GM18951 (cell line): ENCODE measurements at regions not wholly inside any gene's neighbourhood (a gene's known extent, or its start where the extent isn't known, plus 50 kb on each side); places are given as distances from the start of the nearest gene placed in this dataset.

Source experiments
- POLR2A ChIP-seq: IDR thresholded peaks from 4 replicates; pipeline ENCODE4 v1.6.1; 2011; ENCODE audit warnings: mild to moderate bottlenecking; ENCODE audit not compliant: insufficient read length, insufficient read depth; ENCODE audit errors: extremely low read depth
- in situ Hi-C: fragments of 300-500 bp; cut with MboI; formaldehyde crosslinking; loops from one replicate; pipeline ENCODE4 v1.12.0; 2022; ENCODE audit warnings: low sequenced_read_pairs, mixed read lengths, inconsistent platforms; ENCODE audit not compliant: unreplicated experiment

DNA sequence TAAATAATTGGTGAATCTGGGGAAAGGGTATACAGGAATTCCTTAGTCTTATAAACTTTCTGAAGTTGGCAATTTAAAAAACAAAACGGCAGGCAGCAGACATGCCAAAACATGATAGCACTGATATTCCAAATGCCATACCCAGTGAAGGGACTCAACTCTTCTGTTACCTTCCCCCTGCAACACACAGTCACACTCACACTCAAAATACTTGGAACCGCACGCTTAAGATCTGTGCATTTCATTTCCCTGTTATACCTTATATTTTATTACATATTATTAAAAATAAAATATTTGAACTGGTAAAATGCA is 123.4 kb downstream of the ZFP36L2 start:
- no peak for TF ChIP-seq POLR2A
- in situ Hi-C loops, result no loop called here

DNA sequence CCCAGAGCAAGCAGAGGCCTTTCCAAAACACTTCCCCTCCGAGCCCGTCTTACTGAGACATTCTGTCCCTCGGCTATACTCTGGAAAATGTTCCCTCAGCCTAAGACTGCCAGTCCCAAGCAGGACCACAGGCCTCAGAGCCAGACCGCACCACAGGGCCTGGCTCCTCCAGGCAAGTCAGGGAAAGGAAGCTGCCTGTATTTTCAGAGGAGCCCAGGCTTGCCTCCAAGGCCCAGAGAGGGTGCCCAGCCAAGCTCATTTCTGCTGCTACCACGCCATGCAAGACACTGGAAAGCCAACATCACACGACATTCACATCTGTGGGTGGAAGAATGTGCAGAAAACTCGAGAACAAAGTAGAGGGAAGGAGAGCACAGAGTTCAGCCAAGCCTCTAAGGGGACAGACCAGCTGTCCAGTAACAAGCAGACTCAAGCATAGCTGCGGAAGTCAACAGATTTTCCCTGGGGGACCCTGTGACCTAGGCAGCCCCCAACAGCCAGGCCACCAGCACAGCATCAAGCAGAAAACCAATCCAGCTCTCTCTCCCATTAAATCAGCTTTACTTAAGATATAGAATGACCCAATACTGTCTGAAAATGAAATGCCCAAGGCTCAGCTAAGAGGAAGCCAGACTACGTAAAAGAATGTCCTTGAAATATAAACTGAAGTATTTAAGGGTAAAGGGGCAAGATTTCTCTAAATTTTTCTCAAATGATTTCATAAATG is 123.9 kb downstream of the ZFP36L2 start:
- in situ Hi-C loops, result no loop called here

GRCh38 chr2:43101751-43102150 is 124.7 kb downstream of the ZFP36L2 start:
- in situ Hi-C loops, result no loop called here
- no peak for TF ChIP-seq POLR2A

More for the DNA sequence above, 123.9 kb downstream of the ZFP36L2 start:
- TF ChIP-seq POLR2A, result no peak

DNA sequence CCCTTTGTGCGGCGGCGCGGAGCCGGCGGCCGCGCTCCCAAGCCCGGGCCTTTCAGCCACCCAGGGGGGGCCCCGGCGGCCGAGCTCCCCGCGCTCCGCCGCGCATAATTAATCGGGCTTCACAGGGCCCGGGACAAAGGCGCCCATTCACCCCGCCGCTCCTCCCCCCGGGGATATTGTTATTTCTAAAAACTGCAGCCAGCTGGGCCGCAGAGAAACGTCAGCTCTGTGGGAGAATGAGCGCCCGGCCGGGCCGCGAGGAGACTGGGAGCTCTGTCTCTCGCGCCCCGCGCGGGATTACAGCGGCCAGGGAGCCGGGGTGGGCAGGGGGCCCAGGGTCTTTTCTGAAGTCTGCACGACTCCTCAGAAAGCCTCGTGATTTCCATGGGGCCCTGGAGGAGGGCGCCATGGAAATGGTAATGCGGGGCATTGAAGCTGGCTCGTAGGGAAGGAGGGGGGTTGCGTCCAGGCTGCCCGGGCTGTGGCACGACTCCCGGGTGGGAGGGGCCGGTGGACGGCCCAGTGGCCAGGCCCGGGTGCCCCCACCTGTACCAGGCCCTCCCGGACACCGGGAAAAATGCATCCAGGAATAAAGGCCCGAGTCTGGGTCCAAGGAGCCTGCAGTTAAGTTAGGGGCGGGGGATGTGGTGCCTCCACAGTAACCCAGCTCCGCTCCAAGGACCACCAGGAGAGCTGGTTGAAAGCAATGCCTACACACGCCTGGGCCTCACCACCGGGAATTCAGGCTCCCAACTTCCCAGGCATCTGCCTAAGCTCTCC is 125.3 kb downstream of the ZFP36L2 start:
- no peak for TF ChIP-seq POLR2A
- in situ Hi-C loops, result no loop called here

DNA sequence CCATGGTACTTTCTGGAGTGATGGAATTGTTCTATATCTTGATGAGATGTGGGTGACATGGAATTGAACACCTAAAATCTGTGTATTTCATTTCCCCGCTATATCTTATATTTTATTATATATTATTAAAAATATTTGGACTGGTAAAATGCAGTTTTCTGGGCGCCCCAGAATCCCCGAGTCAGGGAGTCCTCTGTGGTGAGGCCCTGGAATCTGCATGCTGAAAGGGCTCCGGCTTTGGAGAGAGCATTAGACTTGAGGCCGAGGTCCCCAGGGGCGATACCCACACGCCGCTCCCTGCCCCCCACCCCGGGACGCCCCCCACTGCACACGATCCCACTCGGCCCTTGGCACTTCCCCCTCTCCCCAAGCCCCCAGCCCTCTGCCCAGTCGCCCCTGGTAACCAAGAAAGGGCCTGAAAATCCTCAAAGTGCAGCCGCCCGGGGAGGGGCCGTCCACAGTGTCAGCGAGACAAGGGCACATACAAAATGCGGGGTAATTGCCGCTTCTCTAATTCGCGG is 126.0 kb downstream of the ZFP36L2 start:
- in situ Hi-C loops, result no loop called here

DNA sequence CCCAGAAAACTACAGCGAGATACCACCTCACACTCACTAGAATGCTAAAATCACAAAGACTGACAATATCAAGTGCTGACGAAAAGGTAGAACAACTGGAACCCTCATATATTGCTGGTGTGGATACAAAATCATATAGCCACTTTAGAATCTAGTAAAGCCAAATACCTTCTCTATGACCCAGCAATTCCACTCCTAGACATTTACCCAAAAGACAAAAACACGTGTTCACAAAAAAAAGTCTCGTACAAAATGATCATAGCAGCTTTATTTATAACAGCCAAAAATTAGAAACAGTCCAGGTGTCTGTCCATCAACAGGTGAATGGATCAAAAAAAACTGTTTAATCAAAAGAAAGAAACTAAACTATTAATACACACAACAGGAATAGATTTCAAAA is 126.6 kb downstream of the ZFP36L2 start:
- in situ Hi-C loops, result no loop called here
- no peak for TF ChIP-seq POLR2A

More for the DNA sequence above, 126.0 kb downstream of the ZFP36L2 start:
- no peak for TF ChIP-seq POLR2A

DNA sequence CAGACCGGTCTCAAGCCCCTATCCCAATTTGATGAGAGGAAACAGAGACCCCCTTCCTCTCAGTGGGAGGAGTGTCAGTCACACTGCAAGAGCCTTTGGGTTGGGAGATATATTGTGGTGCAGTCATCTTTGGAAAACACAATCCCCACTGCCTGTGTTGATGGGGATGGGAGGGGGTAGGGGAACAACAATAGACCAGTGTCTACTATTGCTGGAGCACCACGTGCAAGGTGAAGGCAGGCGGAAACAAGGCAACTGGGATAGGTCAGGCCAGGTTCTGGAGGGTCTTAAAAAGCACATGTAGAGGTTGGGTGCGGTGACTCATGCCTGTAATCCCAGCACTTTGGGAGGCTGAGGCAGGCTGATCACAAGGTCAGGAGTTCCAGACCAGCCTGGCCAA is 127.9 kb downstream of the ZFP36L2 start:
- no peak for TF ChIP-seq POLR2A
- in situ Hi-C loops, result no loop called here

DNA sequence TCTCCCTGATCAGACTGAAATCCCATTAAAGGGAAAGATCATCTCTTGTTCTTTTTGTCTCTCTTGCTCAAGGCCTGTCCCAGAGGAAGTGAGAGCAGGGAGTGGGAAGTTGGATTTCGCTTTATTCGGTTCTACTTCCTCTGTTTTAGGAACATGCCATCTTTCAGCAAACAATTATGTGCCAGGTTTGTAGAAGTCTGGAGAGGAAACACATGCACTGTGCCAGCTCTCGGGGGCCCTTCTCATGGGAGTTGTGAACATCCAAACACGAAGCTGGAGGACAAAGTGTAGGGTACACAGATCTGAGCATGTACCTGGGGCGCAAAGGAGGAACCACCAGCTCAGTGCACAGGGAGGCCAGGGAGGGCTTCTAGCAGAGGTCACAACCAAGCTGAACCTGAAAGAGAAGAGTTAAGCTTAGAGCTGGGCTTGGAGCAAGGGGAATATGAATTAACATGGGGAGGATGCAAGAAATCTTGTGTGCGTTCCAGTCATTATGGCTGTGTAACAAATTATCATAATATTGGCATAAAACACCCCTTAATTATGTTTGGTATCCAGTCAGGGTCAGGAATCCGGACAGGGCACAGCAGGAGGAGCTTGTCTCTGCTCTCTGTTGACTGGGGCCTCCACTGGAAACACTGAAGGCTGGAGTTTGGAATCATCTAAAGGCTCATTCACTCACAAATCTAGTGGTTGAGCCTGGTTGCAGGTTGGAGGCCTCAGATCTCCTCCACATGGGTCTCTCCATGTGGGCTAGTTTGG is 128.6 kb downstream of the ZFP36L2 start:
- in situ Hi-C loops, result no loop called here
- TF ChIP-seq POLR2A, result no peak

GRCh38 chr2:43095533-43096295 is 130.7 kb downstream of the ZFP36L2 start:
- in situ Hi-C loops, result no loop called here

DNA sequence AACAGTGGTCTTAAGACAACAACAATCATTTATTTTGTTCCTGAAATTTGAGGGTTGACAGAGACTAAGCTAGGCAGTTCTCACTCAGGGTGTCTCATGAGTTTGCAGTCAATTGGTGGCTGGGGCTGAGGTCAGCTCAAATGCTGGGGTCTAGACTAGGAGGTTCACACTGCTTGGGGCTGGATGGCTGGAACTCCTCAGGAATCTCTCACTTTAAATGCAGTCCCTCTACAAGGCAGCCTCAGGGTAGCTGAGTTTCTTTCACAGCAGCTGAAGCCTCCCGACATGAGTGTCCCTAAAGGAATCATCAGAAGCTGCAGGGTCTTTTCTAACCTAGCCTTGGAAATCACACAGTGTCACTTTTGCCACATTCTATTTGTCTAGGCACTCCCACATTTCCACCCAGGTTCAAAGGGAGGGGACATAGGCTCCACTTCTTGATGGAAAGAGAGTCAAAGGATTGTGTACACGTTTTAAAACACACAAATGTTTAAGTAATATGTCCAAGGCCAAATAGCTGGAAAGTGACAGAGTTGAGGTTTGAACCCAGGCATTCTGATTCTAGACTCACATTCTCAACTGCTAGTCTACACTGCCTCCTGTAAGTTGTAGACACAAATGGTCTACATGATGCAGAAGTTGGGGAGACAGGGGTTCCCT is 133.8 kb downstream of the ZFP36L2 start:
- in situ Hi-C loops, result no loop called here
- no peak for TF ChIP-seq POLR2A

More at GRCh38 chr2:43095533-43096295, 130.7 kb downstream of the ZFP36L2 start:
- TF ChIP-seq POLR2A, result no peak

DNA sequence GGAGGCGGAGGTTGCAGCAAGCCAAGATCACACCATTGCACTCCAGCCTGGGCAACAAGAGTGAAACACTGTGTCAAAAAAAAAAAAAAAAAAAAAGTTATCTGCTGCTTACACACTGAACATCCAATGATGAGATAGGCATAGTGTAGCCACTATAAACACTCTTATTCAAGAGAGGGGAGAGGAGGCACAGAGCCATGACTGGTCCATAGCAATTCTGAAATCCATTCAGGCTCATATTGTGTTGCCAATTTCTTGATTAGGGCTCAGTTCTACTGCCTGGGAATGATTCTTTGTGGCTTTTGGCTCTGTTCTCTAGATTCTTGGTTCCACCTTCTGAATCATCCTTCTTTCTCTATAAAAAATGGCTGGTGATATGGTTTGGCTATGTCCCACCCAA is 136.1 kb downstream of the ZFP36L2 start:
- in situ Hi-C loops, result no loop called here
- no peak for TF ChIP-seq POLR2A

DNA sequence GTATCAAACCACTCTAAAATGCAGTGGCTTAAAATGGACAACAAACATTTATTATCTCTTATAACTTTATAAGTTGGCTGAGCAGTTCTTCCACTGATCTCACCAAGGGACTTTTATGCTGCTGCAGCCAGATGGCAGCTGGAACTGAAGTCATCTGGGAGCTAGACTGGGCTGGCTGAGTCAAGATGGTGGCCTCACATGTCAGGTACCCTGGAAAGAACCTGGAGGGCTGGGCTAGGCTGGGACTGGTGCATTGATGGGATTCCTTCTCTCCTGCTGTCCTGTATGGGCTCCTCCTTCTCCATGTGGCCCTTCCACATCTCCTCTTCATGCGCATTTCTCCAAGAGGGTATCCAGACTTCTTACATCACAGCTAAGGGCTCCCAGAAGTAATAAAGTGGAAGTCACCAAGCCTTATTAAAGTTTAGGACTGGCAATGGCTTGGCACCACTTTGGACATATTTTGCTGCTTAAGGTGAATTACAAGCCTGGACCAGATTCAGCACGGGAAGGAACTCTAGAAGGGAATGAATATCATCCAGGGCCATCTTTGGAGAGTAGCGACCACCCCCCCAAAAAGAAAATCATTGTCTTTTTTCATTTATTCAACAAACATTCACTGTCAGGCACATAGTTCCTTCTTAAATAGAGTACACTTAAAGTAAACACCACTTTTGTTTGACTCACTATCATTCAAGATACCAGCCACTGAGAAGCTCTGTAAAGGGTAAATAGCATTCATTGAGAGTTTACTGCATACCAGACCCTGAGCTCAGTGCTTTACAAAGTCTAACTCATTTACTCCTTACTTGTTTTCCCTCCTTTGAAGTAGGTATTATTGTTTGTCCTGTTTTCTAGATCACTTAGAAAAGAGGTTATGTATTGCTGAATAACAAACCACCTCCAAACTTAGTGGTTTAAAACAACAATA is 138.0 kb downstream of the ZFP36L2 start:
- in situ Hi-C loops, result no loop called here
- TF ChIP-seq POLR2A, result no peak

- in situ Hi-C loops, result no loop called here
- TF ChIP-seq POLR2A, result no peak
Observed at GRCh38 chr2:43087413-43087812, 139.0 kb downstream of the ZFP36L2 start.
